ENCODE measurements at regions not wholly inside any gene's neighbourhood (a gene's known extent, or its start where the extent isn't known, plus 50 kb on each side); places are given as distances from the start of the nearest gene placed in this dataset.

DNA sequence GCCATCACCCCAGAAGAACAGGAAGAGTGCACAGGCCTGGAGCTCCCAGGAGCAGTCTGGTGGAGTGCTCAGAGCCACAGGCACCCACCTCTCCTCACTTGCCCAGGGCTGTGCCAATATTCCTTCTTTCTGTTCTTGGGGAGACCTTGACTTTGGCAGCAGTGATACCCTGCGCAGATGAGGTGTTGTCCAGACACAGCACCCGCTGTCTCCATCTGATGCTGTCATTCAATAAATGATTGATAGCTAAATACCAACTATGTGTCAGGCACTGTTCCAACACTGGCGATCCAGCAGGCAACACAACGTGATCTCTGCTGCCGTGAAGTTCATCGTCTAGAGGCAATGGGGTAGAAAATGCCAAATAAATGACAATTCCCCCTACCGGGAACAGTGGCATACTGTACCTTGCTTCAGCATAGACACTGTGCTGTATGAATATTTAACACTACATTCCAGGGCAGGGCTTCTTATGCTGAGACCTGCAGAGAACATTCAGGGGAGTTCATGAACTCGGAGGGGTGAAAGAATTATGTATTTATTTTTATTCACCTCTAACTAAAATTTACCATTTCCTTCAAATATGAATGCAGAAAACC lies 320.5 kb upstream of the NCKAP5 start:
- ChIA-PET CTCF (interaction anchor here (1.7 to 5.8 kb wide), 3 partner anchors 318 to 563 kb away, joined by 5 to 43 read pairs (median 30); no protein-coding TSS in a partner anchor), RAD21 (ENCODE audit: unreplicated experiment) (interaction anchor here (1.3 kb wide), 1 partner anchor 523 kb away, joined by 4 read pairs; no protein-coding TSS in a partner anchor)

DNA sequence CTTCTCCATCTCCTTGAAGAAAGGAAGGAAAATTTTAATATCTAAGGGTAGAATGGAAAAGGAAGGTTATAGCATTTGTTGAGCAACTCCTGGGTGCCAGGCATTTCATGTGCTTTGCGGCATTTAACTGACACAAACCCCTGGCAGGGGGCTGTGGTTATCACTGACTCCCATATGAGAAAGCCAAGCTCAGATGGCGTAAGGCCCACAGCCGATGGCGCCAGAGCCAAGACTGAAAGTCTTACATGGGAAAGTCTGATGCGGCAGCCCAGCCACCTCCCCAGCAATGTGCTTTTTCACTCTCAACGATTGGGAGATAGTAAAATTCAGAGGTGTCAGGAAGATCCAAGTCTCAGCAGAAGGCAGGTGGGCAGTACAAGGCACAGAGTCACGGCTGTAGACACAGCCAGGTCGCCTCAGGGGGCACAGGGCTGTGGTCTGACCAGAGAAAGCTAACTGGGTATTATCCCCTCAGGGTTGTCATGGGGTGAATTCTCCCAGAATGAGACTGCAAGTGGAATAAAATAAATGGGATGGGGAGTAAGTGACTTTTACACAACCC lies 324.2 kb upstream of the NCKAP5 start:
- no peaks in the 10 kb centered on the region for H3K4me1 ChIP-seq (ENCODE audit: control insufficient read depth, insufficient read depth, low read length)
- ATAC-seq (no peak), FAIRE-seq (no peak), DNase-seq (ENCODE audit: low read depth, low spot score) (no peak)
- no peak overlapping the region for H2AFZ ChIP-seq (ENCODE audit: control insufficient read depth, low read depth, low read length)
- no peaks in the 10 kb centered on the region for H4K20me1 ChIP-seq (ENCODE audit: control insufficient read depth, insufficient read depth)
- H3K4me3 ChIP-seq = no peak overlapping the region
- H3K9me3 ChIP-seq (replicated peaks; ENCODE audit: control insufficient read depth, insufficient read depth, low read length) = no peaks in the 10 kb centered on the region; the same call in 2 of the 3 replicates
- RAD21 ChIA-PET (ENCODE audit: unreplicated experiment) = no interaction called here
- in situ Hi-C loops (cut with MboI) (loop anchor here (5.0 to 10.0 kb wide), 2 partner anchors 312 to 520 kb away; no protein-coding TSS in a partner anchor), intact Hi-C loops (cut with micrococcal nuclease; ENCODE audit: unreplicated experiment) (no loop called here)
- H3K9ac ChIP-seq (ENCODE audit: control insufficient read depth, insufficient read depth, low read length) = no peak overlapping the region
- BruUV-seq (replicated peaks) = no TSS peak
- 53% methylated on average over 8 of the region's 8 CpGs for WGBS (ENCODE audit: insufficient coverage, insufficient replicate concordance, low lambda C conversion rate, missing lambda C conversion rate)
- H3K27ac ChIP-seq (ENCODE audit: control insufficient read depth, insufficient read depth) = no peak overlapping the region
- CTCF ChIA-PET = no interaction called here
- no peaks in the 10 kb centered on the region for H3K79me2 ChIP-seq (ENCODE audit: control insufficient read depth, insufficient read depth, low read length)
- H3K27me3 ChIP-seq (replicated peaks in 1 of 2; ENCODE audit: control insufficient read depth in 2 of 2, insufficient read depth in 2 of 2, low read length in 1 of 2) = no peaks in the 10 kb centered on the region; a peak in 1 of 4 replicates
- H3K36me3 ChIP-seq (ENCODE audit: control insufficient read depth in 2 of 2, insufficient read depth in 2 of 2, low read length in 1 of 2) = no peaks in the 10 kb centered on the region
- H3K4me2 ChIP-seq (ENCODE audit: control insufficient read depth, insufficient read depth) = no peak overlapping the region
- POLR2A ChIA-PET = no interaction called here
- SMC1A ChIA-PET (ENCODE audit: uncharacterized antibody, unreplicated experiment) = no interaction called here
- TF ChIP-seq MTA2 (IDR thresholded peaks at IDR 0.05; ENCODE audit: low read depth) (no peak), CBX3 (IDR thresholded peaks at IDR 0.05; ENCODE audit: borderline replicate concordance, low read depth) (no peak), BACH1 (IDR thresholded peaks at IDR 0.05; ENCODE audit: borderline replicate concordance) (no peak), SIN3A (IDR thresholded peaks at IDR 0.05; ENCODE audit: low read depth, low read length) (no peak)
- TF ChIP-seq, protein P1, sequence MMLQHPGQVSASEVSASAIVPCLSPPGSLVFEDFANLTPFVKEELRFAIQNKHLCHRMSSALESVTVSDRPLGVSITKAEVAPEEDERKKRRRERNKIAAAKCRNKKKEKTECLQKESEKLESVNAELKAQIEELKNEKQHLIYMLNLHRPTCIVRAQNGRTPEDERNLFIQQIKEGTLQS (IDR thresholded peaks at IDR 0.05; ENCODE audit: borderline replicate concordance, extremely low read depth, low read depth, low read length) = no peak
- TF ChIP-seq, protein P2, sequence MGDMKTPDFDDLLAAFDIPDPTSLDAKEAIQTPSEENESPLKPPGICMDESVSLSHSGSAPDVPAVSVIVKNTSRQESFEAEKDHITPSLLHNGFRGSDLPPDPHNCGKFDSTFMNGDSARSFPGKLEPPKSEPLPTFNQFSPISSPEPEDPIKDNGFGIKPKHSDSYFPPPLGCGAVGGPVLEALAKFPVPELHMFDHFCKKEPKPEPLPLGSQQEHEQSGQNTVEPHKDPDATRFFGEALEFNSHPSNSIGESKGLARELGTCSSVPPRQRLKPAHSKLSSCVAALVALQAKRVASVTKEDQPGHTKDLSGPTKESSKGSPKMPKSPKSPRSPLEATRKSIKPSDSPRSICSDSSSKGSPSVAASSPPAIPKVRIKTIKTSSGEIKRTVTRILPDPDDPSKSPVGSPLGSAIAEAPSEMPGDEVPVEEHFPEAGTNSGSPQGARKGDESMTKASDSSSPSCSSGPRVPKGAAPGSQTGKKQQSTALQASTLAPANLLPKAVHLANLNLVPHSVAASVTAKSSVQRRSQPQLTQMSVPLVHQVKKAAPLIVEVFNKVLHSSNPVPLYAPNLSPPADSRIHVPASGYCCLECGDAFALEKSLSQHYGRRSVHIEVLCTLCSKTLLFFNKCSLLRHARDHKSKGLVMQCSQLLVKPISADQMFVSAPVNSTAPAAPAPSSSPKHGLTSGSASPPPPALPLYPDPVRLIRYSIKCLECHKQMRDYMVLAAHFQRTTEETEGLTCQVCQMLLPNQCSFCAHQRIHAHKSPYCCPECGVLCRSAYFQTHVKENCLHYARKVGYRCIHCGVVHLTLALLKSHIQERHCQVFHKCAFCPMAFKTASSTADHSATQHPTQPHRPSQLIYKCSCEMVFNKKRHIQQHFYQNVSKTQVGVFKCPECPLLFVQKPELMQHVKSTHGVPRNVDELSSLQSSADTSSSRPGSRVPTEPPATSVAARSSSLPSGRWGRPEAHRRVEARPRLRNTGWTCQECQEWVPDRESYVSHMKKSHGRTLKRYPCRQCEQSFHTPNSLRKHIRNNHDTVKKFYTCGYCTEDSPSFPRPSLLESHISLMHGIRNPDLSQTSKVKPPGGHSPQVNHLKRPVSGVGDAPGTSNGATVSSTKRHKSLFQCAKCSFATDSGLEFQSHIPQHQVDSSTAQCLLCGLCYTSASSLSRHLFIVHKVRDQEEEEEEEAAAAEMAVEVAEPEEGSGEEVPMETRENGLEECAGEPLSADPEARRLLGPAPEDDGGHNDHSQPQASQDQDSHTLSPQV (IDR thresholded peaks at IDR 0.05) = no peak
- TF ChIP-seq, protein P3, sequence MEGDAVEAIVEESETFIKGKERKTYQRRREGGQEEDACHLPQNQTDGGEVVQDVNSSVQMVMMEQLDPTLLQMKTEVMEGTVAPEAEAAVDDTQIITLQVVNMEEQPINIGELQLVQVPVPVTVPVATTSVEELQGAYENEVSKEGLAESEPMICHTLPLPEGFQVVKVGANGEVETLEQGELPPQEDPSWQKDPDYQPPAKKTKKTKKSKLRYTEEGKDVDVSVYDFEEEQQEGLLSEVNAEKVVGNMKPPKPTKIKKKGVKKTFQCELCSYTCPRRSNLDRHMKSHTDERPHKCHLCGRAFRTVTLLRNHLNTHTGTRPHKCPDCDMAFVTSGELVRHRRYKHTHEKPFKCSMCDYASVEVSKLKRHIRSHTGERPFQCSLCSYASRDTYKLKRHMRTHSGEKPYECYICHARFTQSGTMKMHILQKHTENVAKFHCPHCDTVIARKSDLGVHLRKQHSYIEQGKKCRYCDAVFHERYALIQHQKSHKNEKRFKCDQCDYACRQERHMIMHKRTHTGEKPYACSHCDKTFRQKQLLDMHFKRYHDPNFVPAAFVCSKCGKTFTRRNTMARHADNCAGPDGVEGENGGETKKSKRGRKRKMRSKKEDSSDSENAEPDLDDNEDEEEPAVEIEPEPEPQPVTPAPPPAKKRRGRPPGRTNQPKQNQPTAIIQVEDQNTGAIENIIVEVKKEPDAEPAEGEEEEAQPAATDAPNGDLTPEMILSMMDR (IDR thresholded peaks at IDR 0.05 in 2 of 3, conservative IDR thresholded peaks at IDR 0.05 in 1 of 3; ENCODE audit: control insufficient read depth in 2 of 3, extremely low read depth in 1 of 3, insufficient read depth in 1 of 3, low read depth in 3 of 3, low read length in 3 of 3) = no peak

More for the DNA sequence above, 320.5 kb upstream of the NCKAP5 start:
- ATAC-seq (no peak), DNase-seq (ENCODE audit: low read depth, low spot score) (no peak), FAIRE-seq (no peak)
- Histone ChIP-seq H3K36me3 (ENCODE audit: control insufficient read depth in 2 of 2, insufficient read depth in 2 of 2, low read length in 1 of 2) (no peaks in the 10 kb centered on the region), H3K9me3 (replicated peaks; ENCODE audit: control insufficient read depth, insufficient read depth, low read length) (no peaks in the 10 kb centered on the region; the same call in 2 of the 3 replicates), H4K20me1 (ENCODE audit: control insufficient read depth, insufficient read depth) (no peaks in the 10 kb centered on the region), H3K27ac (ENCODE audit: control insufficient read depth, insufficient read depth) (no peak overlapping the region), H3K79me2 (ENCODE audit: control insufficient read depth, insufficient read depth, low read length) (no peaks in the 10 kb centered on the region), H2AFZ (ENCODE audit: control insufficient read depth, low read depth, low read length) (no peak overlapping the region), H3K4me3 (no peak overlapping the region), H3K4me1 (ENCODE audit: control insufficient read depth, insufficient read depth, low read length) (no peaks in the 10 kb centered on the region), H3K4me2 (ENCODE audit: control insufficient read depth, insufficient read depth) (no peak overlapping the region), H3K27me3 (replicated peaks in 1 of 2; ENCODE audit: control insufficient read depth in 2 of 2, insufficient read depth in 2 of 2, low read length in 1 of 2) (no peaks in the 10 kb centered on the region; a peak in 2 of 4 replicates), H3K9ac (ENCODE audit: control insufficient read depth, insufficient read depth, low read length) (no peak overlapping the region)
- 68% methylated on average over 8 of the region's 8 CpGs for WGBS (ENCODE audit: insufficient coverage, insufficient replicate concordance, low lambda C conversion rate, missing lambda C conversion rate)
- in situ Hi-C loops (cut with MboI) (no loop called here), intact Hi-C loops (cut with micrococcal nuclease; ENCODE audit: unreplicated experiment) (loop anchor here (5.0 to 10.0 kb wide), 3 partner anchors 214 to 356 kb away; no protein-coding TSS in a partner anchor)
- ChIA-PET POLR2A (interaction anchor here (0.8 kb wide), 1 partner anchor 523 kb away, joined by 3 read pairs; no protein-coding TSS in a partner anchor), SMC1A (ENCODE audit: uncharacterized antibody, unreplicated experiment) (interaction anchor here (0.5 to 5.6 kb wide), 3 partner anchors 125 to 524 kb away, joined by 3 to 27 read pairs (median 8); no protein-coding TSS in a partner anchor)
- TF ChIP-seq NFYA (IDR thresholded peaks at IDR 0.05; ENCODE audit: borderline replicate concordance, low read depth, low read length) (no peak), SMC3 (IDR thresholded peaks at IDR 0.05; ENCODE audit: borderline replicate concordance, low read length) (no peak)
- BruUV-seq (replicated peaks) = no TSS peak

Measured in GM12878 (cell line).